PC-3 (cell line): ENCODE measurements at regions not wholly inside any gene's neighbourhood (a gene's known extent, or its start where the extent isn't known, plus 50 kb on each side); places are given as distances from the start of the nearest gene placed in this dataset.

Experiments used
- CTCF ChIP-seq: fragments of 300-600 bp; sonication (generic); conservative IDR thresholded peaks from 2 replicates; pipeline ENCODE4 v1.5.1; 2017; ENCODE audit warnings: antibody characterized with exemption, low read depth, mild to moderate bottlenecking, low read length
- EZH2 ChIP-seq: fragments of 300-600 bp; sonication (generic); IDR thresholded peaks from one replicate; pipeline ENCODE4 v1.6.1; 2017; ENCODE audit warnings: antibody characterized with exemption, mild to moderate bottlenecking, low read length; ENCODE audit not compliant: unreplicated experiment
- EZH2phosphoT487 ChIP-seq: fragments of 300-600 bp; sonication (generic); IDR thresholded peaks from 2 replicates; pipeline ENCODE4 v1.6.1; 2018; ENCODE audit warnings: mild to moderate bottlenecking, antibody characterized with exemption, low read length, borderline replicate concordance

- TF ChIP-seq EZH2 = no peak
- no peak for TF ChIP-seq CTCF
- TF ChIP-seq EZH2phosphoT487 = no peak
Observed at GRCh38 chr5:128775558-128775957, 189.7 kb upstream of the SLC27A6 start.
